Effector memory CD8-positive, alpha-beta T cell (primary cell): ENCODE measurements at regions not wholly inside any gene's neighbourhood (a gene's known extent, or its start where the extent isn't known, plus 50 kb on each side); places are given as distances from the start of the nearest gene placed in this dataset.
A peak's percentile ranks its signal among the peaks of the same experiment; 100 is the strongest.

Experiments
- ATAC-seq: fragments of 150-1000 bp; cut with Tn5 transposase; replicated peaks from 2 replicates; pipeline ENCODE4 v1.10.0; 2021; ENCODE audit warnings: mild to moderate bottlenecking, moderate library complexity
- DNase-seq, 3 experiments: peaks; one replicate each; pipeline ENCODE4 v3.0.0; 2021
- H3K27ac Mint-ChIP-seq, 2 donors: one replicate each; pipeline ENCODE4 v1.8.0; 2022; ENCODE audit warnings: mild to moderate bottlenecking in 2 of 2, mixed read lengths in 2 of 2, moderate library complexity in 2 of 2
- H3K27me3 Mint-ChIP-seq, 2 donors: one replicate each; pipeline ENCODE4 v1.8.0; 2022; ENCODE audit warnings: mixed read lengths in 2 of 2
- H3K36me3 Mint-ChIP-seq: one replicate; pipeline ENCODE4 v1.8.0; 2022; ENCODE audit warnings: mild to moderate bottlenecking, moderate library complexity, mixed read lengths; ENCODE audit not compliant: insufficient read depth
- H3K4me1 Mint-ChIP-seq, 2 donors: one replicate each; pipeline ENCODE4 v1.8.0; 2022; ENCODE audit warnings: low read depth in 2 of 2, mixed read lengths in 2 of 2
- H3K4me3 Mint-ChIP-seq, 2 donors: one replicate each; pipeline ENCODE4 v1.8.0; 2022; ENCODE audit warnings: mild to moderate bottlenecking in 2 of 2, mixed read lengths in 2 of 2, moderate library complexity in 2 of 2
- H3K9me3 Mint-ChIP-seq, 2 donors: one replicate each; pipeline ENCODE4 v1.8.0; 2022; ENCODE audit warnings: mixed read lengths in 2 of 2

DNA sequence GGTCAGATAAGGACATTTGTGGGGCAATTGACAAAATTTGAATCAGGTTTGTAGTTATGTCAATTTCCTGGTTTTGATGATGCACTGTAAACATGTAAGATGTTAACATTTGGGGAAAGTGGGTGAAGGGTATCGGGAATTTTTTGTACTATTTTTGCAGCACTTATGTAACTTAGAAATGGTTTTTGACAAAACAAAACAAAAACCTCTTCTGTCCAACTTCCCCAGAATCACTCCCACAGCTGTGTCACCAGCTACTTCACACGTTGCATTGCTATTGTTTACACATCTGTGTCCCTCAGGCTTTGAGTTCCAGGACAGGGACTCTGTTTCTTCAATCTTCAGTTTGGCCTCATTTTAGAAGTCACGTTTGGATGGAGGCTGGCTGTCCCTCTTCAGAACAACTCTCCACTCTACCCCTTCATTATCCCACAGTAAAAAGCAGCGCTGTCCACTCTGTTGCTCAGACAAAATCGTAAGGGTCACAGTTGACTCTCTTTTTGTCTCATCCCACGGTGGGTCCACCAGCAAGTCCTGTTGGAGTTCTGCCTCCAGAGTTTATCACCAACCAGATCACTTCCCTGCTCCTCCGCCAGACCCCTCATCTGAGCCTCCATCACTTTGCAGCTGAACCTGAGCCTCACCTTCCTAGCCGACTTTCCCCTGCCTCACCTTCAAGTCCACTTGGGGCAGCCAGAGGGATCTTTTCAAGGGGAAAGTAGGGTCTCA, 63.2 kb downstream of the NENF start:
- H3K4me1 Mint-ChIP-seq, result no peaks in the 10 kb centered on the region
- ATAC-seq (no peak), DNase-seq (no peak)
- H3K36me3 Mint-ChIP-seq, result peaks cover 3% of the 10 kb centered on the region
- H3K27me3 Mint-ChIP-seq, result peaks cover 24 to 30% of the 10 kb centered on the region in 2 donors
- no peak overlapping the region for H3K4me3 Mint-ChIP-seq
- no peaks in the 10 kb centered on the region for H3K9me3 Mint-ChIP-seq
- no peak overlapping the region for H3K27ac Mint-ChIP-seq

DNA sequence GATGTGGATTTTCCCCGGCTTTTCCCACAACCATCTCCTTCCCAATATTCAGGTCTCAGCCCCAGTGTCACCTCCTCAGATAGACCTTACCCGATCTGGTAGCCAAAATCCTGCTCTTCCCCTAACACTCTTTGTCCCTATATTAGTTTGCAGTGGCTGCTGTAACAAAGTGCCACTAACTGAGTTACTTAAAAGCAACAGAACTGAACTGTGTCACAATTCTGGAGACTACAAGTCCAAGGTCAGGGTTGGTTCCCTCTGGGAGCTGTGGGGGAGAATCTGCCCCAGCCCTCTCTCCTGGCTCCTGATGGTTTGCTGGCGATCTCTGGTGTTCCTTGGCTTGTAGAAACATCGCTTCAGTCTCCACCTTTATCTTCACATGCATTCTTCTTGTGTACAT, 64.0 kb downstream of the NENF start:
- ATAC-seq (no peak), DNase-seq (no peak)
- Mint-ChIP-seq H3K27ac (no peak overlapping the region), H3K4me1 (no peaks in the 10 kb centered on the region), H3K36me3 (peaks cover 3% of the 10 kb centered on the region), H3K4me3 (no peak overlapping the region), H3K27me3 (peaks cover 18 to 26% of the 10 kb centered on the region in 2 donors), H3K9me3 (no peaks in the 10 kb centered on the region)

DNA sequence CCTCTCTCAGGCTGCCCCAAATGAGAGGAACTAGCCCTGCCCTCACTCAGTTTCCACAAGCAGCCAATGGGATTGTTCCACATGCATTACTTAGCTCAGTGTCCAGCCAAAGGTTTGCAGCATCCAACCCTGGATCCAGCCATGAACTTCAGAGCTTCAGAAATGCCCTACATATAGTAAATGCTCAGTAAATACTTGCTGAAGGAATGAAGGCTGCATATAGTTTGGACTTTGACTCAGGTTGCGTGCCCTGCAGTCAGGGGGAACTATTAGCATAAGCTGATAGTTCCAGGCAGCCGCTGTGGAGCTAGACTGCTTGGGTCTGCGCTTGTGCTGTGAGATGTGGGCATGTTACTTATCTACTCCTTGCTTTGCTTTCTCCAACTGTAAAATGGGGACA, 64.8 kb downstream of the NENF start:
- Mint-ChIP-seq H3K4me3 (no peak overlapping the region), H3K36me3 (peaks cover 3% of the 10 kb centered on the region), H3K4me1 (no peaks in the 10 kb centered on the region), H3K9me3 (no peaks in the 10 kb centered on the region), H3K27me3 (peaks cover 17 to 20% of the 10 kb centered on the region in 2 donors), H3K27ac (no peak overlapping the region)
- ATAC-seq (no peak), DNase-seq (no peak)

DNA sequence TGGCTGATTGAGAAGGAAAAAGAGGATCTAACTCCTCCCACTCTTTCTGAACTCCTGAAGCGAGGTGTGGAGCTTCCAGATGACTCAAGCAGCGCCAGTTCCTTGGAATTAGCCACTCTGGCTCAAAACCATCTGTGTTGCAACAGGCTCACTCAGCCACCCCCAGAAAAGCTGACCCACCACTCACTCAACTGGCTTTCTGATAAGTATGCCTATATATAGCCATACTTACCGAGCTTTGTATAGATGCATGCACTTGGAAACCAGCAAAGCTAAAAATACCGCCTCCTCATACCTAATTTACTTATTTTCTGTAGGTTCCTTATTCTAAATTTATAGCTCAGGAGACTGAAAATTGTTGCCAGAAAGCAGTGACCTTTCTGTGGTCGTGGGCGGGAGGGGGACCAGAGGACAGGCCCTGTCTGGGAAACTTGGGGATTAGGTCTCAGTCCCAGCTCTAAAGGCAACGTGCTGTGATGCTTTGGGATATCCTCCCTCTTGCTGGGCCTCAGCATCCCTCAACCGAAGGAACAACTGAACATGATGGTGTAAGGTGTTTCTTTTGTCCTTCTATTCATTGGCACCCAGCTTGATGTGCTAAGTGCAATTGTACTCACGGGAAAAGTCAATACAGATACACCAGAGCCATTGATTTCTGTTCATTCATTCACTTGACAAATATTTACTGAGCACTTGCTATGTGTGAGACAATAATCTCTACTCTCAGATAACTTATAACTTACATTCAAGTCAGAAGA, 65.7 kb downstream of the NENF start:
- H3K4me3 Mint-ChIP-seq, result no peak overlapping the region
- DNase-seq, result no peak
- H3K4me1 Mint-ChIP-seq, result no peaks in the 10 kb centered on the region
- no peak overlapping the region for H3K27ac Mint-ChIP-seq
- peaks cover 17 to 20% of the 10 kb centered on the region in 2 donors for H3K27me3 Mint-ChIP-seq
- H3K36me3 Mint-ChIP-seq, result peaks cover 6% of the 10 kb centered on the region
- no peaks in the 10 kb centered on the region for H3K9me3 Mint-ChIP-seq
- ATAC-seq, result no peak

DNA sequence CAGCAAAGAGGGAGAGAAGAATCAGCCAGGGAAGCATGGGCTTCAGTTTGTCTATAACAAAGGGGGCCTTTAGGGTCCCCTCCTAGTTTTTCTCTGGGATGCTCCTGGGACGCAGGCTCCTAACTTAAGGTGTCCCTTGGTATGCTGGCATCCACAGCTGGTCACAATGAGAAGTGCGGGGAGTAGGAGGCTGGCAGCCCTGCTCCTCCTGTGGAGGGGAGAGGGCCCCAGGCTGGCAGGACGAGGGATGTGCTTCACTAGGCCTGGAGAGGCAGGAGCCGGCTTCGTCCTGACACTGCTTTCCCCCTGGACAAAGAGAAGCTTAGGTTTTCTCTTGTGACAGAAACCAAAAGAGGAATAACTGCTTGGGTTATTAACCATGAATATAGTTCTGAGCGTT, 67.6 kb downstream of the NENF start:
- Mint-ChIP-seq H3K36me3 (peaks cover 6% of the 10 kb centered on the region), H3K27ac (no peak overlapping the region), H3K27me3 (peaks cover 20 to 22% of the 10 kb centered on the region in 2 donors), H3K9me3 (no peaks in the 10 kb centered on the region), H3K4me3 (no peak overlapping the region), H3K4me1 (no peaks in the 10 kb centered on the region)
- DNase-seq, result no peak
- ATAC-seq, result no peak

DNA sequence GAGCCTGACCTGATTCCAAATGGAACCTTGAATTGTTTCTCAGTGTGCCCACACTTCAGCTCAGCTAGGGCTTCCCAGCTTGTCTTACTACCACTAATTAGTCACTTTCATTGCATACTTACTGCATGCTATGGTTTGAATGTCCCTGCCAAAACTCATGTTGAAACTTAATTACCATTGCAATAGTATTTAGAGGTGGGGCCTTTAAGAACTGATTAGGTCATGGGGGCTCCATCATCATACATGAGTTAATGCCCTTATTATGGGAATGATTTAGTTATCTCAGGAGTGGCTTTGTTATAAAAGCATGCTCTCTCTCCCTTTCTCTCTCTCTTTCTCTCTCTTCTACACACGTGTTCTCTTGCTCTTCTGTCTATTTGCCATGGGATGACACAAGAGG, 68.3 kb downstream of the NENF start:
- no peaks in the 10 kb centered on the region for H3K4me1 Mint-ChIP-seq
- H3K27me3 Mint-ChIP-seq, result peaks cover 20 to 26% of the 10 kb centered on the region in 2 donors
- no peak overlapping the region for H3K4me3 Mint-ChIP-seq
- H3K9me3 Mint-ChIP-seq, result no peaks in the 10 kb centered on the region
- no peak overlapping the region for H3K27ac Mint-ChIP-seq
- H3K36me3 Mint-ChIP-seq, result peaks cover 6% of the 10 kb centered on the region
- DNase-seq (no peak), ATAC-seq (no peak)

DNA sequence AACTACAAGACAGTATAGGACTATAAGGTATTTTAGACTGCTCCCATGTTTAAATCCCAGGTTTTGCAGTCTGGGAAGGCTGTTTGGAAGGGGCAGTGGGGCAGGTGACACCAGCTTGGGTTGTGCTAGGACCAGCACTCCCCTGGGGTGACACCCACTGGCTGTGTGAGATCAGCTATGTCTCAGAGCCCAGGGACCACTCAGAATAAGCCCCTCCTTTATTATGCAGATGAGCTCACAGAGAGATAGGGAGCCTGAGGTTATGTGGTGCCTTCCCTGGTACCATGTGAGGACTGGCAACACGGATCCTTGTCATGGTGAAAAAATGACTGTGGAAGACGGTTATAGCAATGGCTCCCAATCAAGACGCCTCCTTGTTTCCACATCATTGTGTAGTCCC, 71.0 kb downstream of the NENF start:
- Mint-ChIP-seq H3K27me3 (peaks cover 10 to 18% of the 10 kb centered on the region in 2 donors), H3K36me3 (peaks cover 2% of the 10 kb centered on the region), H3K4me1 (no peaks in the 10 kb centered on the region), H3K27ac (no peak overlapping the region), H3K4me3 (no peak overlapping the region), H3K9me3 (no peaks in the 10 kb centered on the region)
- DNase-seq, result no peak
- ATAC-seq, result no peak

DNA sequence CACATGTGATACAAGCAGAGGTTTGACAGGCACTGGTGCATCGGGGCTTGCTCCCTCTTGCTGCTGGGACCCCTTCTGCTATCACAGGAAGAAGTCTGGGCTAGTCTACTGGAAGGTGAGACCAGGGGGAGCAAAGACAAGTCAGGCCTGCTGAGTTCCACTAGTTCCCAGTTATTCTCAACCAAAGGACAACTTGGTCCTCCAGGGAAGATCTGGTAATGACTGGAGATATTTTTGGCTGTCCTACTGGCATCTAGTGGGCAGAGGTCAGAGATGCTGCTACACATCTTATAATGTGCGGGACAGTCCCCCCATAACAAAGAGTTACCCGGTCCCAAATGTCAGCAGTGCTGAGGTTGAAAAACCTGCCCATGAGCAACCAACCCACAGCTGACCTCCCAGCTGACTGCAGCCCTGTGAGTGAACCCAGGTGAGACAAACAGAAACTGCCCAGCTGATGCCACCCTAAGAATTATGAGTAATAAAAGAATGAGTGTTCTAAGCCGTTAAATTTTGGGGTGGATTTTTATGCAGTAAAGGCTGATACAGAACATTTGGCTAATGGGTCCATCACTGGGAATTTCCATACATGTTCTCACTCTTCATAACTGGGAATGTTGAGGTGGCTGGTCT, 71.6 kb downstream of the NENF start:
- Mint-ChIP-seq H3K36me3 (peaks cover 2% of the 10 kb centered on the region), H3K4me1 (no peaks in the 10 kb centered on the region), H3K4me3 (no peak overlapping the region), H3K9me3 (no peaks in the 10 kb centered on the region), H3K27ac (no peak overlapping the region), H3K27me3 (peaks cover 7 to 18% of the 10 kb centered on the region in 2 donors)
- DNase-seq (no peak), ATAC-seq (no peak)

DNA sequence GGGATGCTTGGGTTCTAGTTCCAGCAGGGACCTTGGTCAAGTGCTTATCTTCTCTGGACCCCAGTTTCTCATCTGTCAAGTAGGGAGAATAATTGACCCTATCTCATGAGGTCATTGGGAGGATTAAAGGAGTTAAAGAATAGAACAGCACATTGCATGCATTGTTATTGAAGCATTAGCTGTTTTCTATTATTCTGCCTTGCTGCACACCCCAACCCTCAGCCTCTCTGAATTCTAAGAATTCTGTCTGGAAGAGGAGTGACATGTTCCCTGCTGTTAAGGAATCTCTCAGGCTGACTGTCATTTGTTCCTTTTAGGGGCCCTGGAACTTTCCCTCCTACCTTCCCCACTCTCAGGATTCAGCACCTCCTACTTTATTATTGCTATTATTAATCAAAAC, 73.9 kb downstream of the NENF start:
- peaks cover 2% of the 10 kb centered on the region for H3K36me3 Mint-ChIP-seq
- no peaks in the 10 kb centered on the region for H3K4me1 Mint-ChIP-seq
- no peak overlapping the region for H3K27ac Mint-ChIP-seq
- no peak for ATAC-seq
- peaks cover 13 to 39% of the 10 kb centered on the region in 2 donors for H3K27me3 Mint-ChIP-seq
- no peaks in the 10 kb centered on the region for H3K9me3 Mint-ChIP-seq
- no peak for DNase-seq
- H3K4me3 Mint-ChIP-seq, result no peak overlapping the region

DNA sequence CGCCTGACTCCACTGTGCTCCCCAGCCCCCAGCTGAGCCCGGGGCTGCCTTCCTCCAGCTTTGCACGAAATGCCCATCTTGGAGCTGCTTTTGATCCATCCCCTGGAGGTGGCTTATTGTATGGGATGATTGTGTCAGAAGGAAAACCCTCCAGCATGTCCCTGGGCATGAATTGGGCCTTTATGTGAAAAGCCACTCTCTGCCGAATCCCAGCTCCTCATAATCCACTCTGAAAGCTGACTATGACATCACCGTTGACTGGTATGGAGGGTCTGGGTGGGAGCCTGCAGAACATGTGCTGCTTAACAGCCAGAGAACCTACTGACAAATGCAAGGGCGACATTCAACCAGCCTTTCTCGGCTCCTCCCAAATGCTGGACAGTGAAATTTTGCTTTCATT, 74.6 kb downstream of the NENF start:
- Mint-ChIP-seq H3K27me3 (peaks cover 20 to 46% of the 10 kb centered on the region in 2 donors), H3K4me1 (no peaks in the 10 kb centered on the region), H3K9me3 (no peaks in the 10 kb centered on the region), H3K27ac (no peak overlapping the region), H3K4me3 (no peak overlapping the region), H3K36me3 (peaks cover 2% of the 10 kb centered on the region)
- DNase-seq (no peak), ATAC-seq (no peak)

DNA sequence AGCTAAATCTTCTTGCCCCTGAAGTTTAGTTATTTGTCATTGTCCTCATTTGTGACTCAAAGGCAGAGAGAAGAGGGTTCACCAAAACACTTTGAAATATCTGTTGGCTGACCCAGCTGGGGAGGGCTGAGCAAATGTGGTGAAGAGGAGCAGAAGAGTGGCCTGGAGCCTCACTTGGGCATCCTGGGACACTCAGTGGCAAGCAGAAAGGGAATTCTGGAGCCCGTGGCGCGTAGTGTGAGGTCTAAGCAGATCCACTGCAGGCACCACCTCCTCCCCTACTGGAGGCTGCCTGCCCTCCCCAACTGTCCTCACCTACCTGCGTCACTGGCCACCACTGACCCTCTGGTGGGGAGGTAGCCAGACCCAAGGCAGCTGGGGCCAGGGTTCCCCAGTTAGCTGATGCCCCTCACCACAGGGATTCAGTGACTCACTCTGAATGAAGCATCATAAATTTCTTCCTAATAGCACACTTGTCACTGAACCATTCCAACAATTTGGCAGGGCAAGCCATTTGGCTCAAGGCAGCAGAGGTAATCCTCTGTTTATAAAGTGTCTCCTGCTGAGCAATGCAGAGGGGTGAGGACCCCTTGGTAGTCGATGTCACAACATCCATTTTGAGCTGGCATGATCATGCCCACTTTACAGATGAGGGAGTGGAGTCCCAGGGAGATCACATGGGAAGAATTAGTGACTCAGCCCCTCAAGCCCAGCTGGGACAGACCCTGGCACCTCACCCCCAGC, 80.3 kb downstream of the NENF start:
- Mint-ChIP-seq H3K36me3 (no peaks in the 10 kb centered on the region), H3K4me3 (peak overlapping the region in 1 of 2 donors; percentile 45), H3K9me3 (no peaks in the 10 kb centered on the region), H3K27me3 (peaks cover 66 to 82% of the 10 kb centered on the region in 2 donors), H3K27ac (no peak overlapping the region), H3K4me1 (peaks cover 0 to 4% of the 10 kb centered on the region in 2 donors)
- ATAC-seq (no peak), DNase-seq (no peak)

DNA sequence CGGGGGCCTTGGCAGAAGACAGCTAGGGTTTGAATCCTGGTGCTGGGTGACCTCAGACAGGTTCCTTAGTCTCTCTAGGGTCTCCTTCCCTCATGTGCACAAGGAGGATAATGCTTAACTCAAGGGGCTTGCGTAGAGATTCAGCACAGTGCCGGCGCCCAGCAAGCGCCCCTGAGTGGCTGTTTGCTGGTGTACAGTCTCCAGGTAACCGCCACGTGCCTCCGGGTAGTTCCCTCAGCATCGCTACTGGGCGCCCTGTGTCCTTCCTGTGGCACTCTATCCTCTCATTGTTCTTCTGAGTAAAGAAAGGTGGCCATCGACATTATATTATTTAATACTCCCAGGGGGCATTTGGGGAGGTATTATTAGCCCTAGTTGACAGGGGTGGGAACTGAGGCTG, 80.9 kb downstream of the NENF start:
- Mint-ChIP-seq H3K27me3 (peaks cover 66 to 86% of the 10 kb centered on the region in 2 donors), H3K27ac (peak overlapping the region in 1 of 2 donors; percentile 29), H3K36me3 (no peaks in the 10 kb centered on the region), H3K4me1 (peaks cover 0 to 4% of the 10 kb centered on the region in 2 donors), H3K4me3 (peak overlapping the region; percentile 45 to 48), H3K9me3 (no peaks in the 10 kb centered on the region)
- no peak for DNase-seq
- no peak for ATAC-seq

DNA sequence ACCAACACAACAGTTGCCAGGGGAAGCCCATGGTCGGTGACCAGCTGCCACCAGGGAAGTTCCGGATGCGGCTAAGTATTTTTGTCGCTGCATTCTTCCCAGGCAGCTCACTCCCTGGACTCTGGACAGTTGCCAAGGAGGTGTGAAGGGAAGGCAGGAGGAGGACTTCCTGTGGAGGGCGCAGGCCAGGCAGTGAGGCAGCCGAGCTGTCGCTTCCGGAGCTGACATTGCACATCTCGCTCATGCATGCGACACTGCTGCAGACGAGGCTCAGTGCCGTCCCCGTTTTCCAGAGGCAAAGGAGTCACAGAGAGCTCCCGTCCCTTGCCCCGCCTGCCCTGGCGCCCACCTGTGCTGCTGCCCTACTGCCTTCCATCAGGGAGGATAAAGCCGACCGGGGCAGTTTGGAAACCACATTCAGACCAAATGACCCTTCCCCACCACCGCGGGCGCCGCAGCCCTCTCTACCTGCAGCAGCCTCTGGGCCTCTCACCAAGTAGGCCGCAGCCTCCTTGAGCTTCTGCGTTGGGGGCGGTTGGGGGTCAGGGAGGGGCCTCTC, 81.4 kb downstream of the NENF start:
- Mint-ChIP-seq H3K27me3 (peaks cover 66 to 91% of the 10 kb centered on the region in 2 donors), H3K4me1 (peaks cover 0 to 4% of the 10 kb centered on the region in 2 donors), H3K27ac (peak overlapping the region in 1 of 2 donors; percentile 29), H3K36me3 (no peaks in the 10 kb centered on the region), H3K9me3 (no peaks in the 10 kb centered on the region), H3K4me3 (peak overlapping the region; percentile 45 to 48)
- no peak for DNase-seq
- peak; percentile 37 for ATAC-seq
